Islet of Langerhans (tissue), 1 donor: ENCODE measurements at regions not wholly inside any gene's neighbourhood (a gene's known extent, or its start where the extent isn't known, plus 50 kb on each side); places are given as distances from the start of the nearest gene placed in this dataset.
"Not testable (repeated sequence)": the region's sequence is repeated elsewhere in the genome, so short reads cannot be mapped to it uniquely, and the experiment has no call there.

Source experiments
- FAIRE-seq: peaks from one replicate; lab custom pipeline; 2011; peaks lifted over from hg19 to GRCh38; lab: Jason Lieb, UNC

- FAIRE-seq: no peak
Observed at GRCh38 chr3:65037861-65038260, 350.1 kb upstream of the ADAMTS9 start.

- FAIRE-seq: no peak
Observed at GRCh38 chr3:65035246-65035645, 347.4 kb upstream of the ADAMTS9 start.

GRCh38 chr3:65033576-65033975 lies 345.8 kb upstream of the ADAMTS9 start:
- no peak for FAIRE-seq

GRCh38 chr3:65030847-65031463 lies 343.2 kb upstream of the ADAMTS9 start:
- no peak for FAIRE-seq

GRCh38 chr3:65030014-65030627 lies 342.3 kb upstream of the ADAMTS9 start:
- no peak for FAIRE-seq

- FAIRE-seq: no peak
Observed at GRCh38 chr3:65029130-65029529, 341.3 kb upstream of the ADAMTS9 start.

GRCh38 chr3:65028024-65028423 lies 340.2 kb upstream of the ADAMTS9 start:
- no peak for FAIRE-seq

GRCh38 chr3:65027335-65027734 lies 339.5 kb upstream of the ADAMTS9 start:
- FAIRE-seq: no peak

GRCh38 chr3:65026151-65026550 lies 338.4 kb upstream of the ADAMTS9 start:
- no peak for FAIRE-seq

GRCh38 chr3:65024148-65024547 lies 336.3 kb upstream of the ADAMTS9 start:
- no peak for FAIRE-seq

GRCh38 chr3:65020281-65021160 lies 332.7 kb upstream of the ADAMTS9 start:
- FAIRE-seq: no peak

GRCh38 chr3:65019443-65020055 lies 331.7 kb upstream of the ADAMTS9 start:
- peak; percentile 90 for FAIRE-seq

GRCh38 chr3:65018801-65019200 lies 331.0 kb upstream of the ADAMTS9 start:
- no peak for FAIRE-seq

GRCh38 chr3:65017359-65017758 lies 329.6 kb upstream of the ADAMTS9 start:
- FAIRE-seq: no peak

- FAIRE-seq: no peak
Observed at GRCh38 chr3:65015711-65016110, 327.9 kb upstream of the ADAMTS9 start.

- no peak for FAIRE-seq
Observed at GRCh38 chr3:65013053-65013452, 325.3 kb upstream of the ADAMTS9 start.

GRCh38 chr3:65006300-65006739 lies 318.5 kb upstream of the ADAMTS9 start:
- no peak for FAIRE-seq

- no peak for FAIRE-seq
Observed at GRCh38 chr3:65005486-65005885, 317.7 kb upstream of the ADAMTS9 start.

GRCh38 chr3:65004795-65005295 lies 317.0 kb upstream of the ADAMTS9 start:
- peak; percentile 89 for FAIRE-seq

- FAIRE-seq: peak; percentile 81
Observed at GRCh38 chr3:65004306-65004705, 316.5 kb upstream of the ADAMTS9 start.

- FAIRE-seq: not testable (repeated sequence)
Observed at GRCh38 chr3:65001119-65001518, 313.3 kb upstream of the ADAMTS9 start.

- FAIRE-seq: no peak
Observed at GRCh38 chr3:64998317-64998716, 310.5 kb upstream of the ADAMTS9 start.
